Esophagus (tissue), 2 donors: ENCODE measurements at regions not wholly inside any gene's neighbourhood (a gene's known extent, or its start where the extent isn't known, plus 50 kb on each side); places are given as distances from the start of the nearest gene placed in this dataset.

ENCODE experiments used
- H3K27ac ChIP-seq, 2 donors: one replicate each; pipeline ENCODE4 v1.5.1; 2013; ENCODE audit warnings: low read depth in 2 of 2, mild to moderate bottlenecking in 2 of 2, inconsistent platforms in 1 of 2, low read length in 1 of 2, moderate library complexity in 1 of 2
- H3K27me3 ChIP-seq, 2 donors: one replicate each; pipeline ENCODE4 v1.6.1; 2013; ENCODE audit warnings: low read length in 2 of 2, control low read depth in 1 of 2, mild to moderate bottlenecking in 1 of 2; ENCODE audit not compliant: insufficient read depth in 2 of 2, control insufficient read depth in 1 of 2
- H3K36me3 ChIP-seq, 2 donors: one replicate each; pipeline ENCODE4 v1.6.1; 2013; ENCODE audit warnings: low read length in 1 of 2; ENCODE audit not compliant: control insufficient read depth in 2 of 2, insufficient read depth in 2 of 2
- H3K4me1 ChIP-seq, 2 donors: one replicate each; pipeline ENCODE4 v1.6.1; 2013; ENCODE audit warnings: low read length in 1 of 2; ENCODE audit not compliant: control insufficient read depth in 2 of 2, insufficient read depth in 2 of 2
- H3K4me3 ChIP-seq, 2 donors: one replicate each; pipeline ENCODE4 v1.5.1; 2013; ENCODE audit warnings: low read length in 2 of 2, mild to moderate bottlenecking in 2 of 2, low read depth in 1 of 2, moderate library complexity in 1 of 2
- H3K9me3 ChIP-seq, 2 donors: one replicate each; pipeline ENCODE4 v1.6.1; 2013; ENCODE audit warnings: mild to moderate bottlenecking in 2 of 2, low read depth in 1 of 2, low read length in 1 of 2, moderate library complexity in 1 of 2; ENCODE audit not compliant: control insufficient read depth in 2 of 2, insufficient read depth in 1 of 2
- WGBS, 2 donors: extraction: QIAGEN DNeasy Blood & Tissue Kit; methylation state at CpG; one replicate each; pipeline ENCODE4 v1.1.7; 2013; 5-methylcytosine and 5-hydroxymethylcytosine counted together
- donor health status: healthy with polysubstance abuse.
- donor health status: Bipolar disorder and iron deficiency.

GRCh38 chr5:96340357-96340756 is 92.7 kb downstream of the PCSK1 start:
- Histone ChIP-seq H3K9me3 (no peaks in the 10 kb centered on the region), H3K4me1 (no peaks in the 10 kb centered on the region), H3K4me3 (no peak overlapping the region), H3K36me3 (no peaks in the 10 kb centered on the region), H3K27ac (no peak overlapping the region), H3K27me3 (no peaks in the 10 kb centered on the region)
- 52 to 53% methylated on average over 5 of the region's 5 CpGs for WGBS, 2 donors

GRCh38 chr5:96339862-96340261 is 93.2 kb downstream of the PCSK1 start:
- Histone ChIP-seq H3K36me3 (no peaks in the 10 kb centered on the region), H3K27me3 (no peaks in the 10 kb centered on the region), H3K4me1 (no peaks in the 10 kb centered on the region), H3K4me3 (no peak overlapping the region), H3K27ac (no peak overlapping the region), H3K9me3 (no peaks in the 10 kb centered on the region)
- WGBS, 2 donors = 81 to 82% methylated on average over 3 of the region's 3 CpGs

- Histone ChIP-seq H3K4me1 (no peaks in the 10 kb centered on the region), H3K9me3 (no peaks in the 10 kb centered on the region), H3K27me3 (no peaks in the 10 kb centered on the region), H3K4me3 (no peak overlapping the region), H3K27ac (peak overlapping the region in 1 of 2 donors; percentile 33), H3K36me3 (no peaks in the 10 kb centered on the region)
- 51 to 57% methylated on average over 6 of the region's 6 CpGs for WGBS, 2 donors
Measured at GRCh38 chr5:96338624-96339415, 94.2 kb downstream of the PCSK1 start.

DNA sequence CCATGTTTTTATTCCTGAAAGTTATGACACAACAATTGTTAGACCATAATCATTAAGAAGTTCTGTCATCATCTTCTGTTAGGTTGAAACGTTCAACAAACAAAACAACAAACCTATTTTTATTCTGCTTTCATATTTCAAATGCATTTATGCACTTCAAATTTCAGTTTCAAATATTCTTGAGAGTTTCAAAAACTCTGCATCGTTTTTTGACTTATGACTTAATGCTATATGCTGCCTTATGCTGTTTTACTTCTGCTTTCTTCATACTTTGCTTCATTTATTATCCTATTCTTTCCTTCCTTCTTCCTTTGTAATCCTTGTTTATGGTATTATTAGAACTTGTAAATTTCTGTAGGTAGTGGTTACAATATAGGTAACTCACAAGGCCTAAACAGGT is 95.0 kb downstream of the PCSK1 start:
- no peaks in the 10 kb centered on the region for H3K4me1 ChIP-seq
- H3K4me3 ChIP-seq = no peak overlapping the region
- no peaks in the 10 kb centered on the region for H3K27me3 ChIP-seq
- H3K9me3 ChIP-seq = no peaks in the 10 kb centered on the region
- WGBS, 2 donors = 58 to 66% methylated on average over 2 of the region's 2 CpGs
- H3K27ac ChIP-seq = no peak overlapping the region
- no peaks in the 10 kb centered on the region for H3K36me3 ChIP-seq

GRCh38 chr5:96337048-96337781 is 95.8 kb downstream of the PCSK1 start:
- 82 to 87% methylated on average over 4 of the region's 4 CpGs for WGBS, 2 donors
- no peaks in the 10 kb centered on the region for H3K27me3 ChIP-seq
- no peaks in the 10 kb centered on the region for H3K9me3 ChIP-seq
- H3K36me3 ChIP-seq = no peaks in the 10 kb centered on the region
- no peak overlapping the region for H3K4me3 ChIP-seq
- H3K27ac ChIP-seq = no peak overlapping the region
- H3K4me1 ChIP-seq = peaks cover 0 to 4% of the 10 kb centered on the region in 2 donors

DNA sequence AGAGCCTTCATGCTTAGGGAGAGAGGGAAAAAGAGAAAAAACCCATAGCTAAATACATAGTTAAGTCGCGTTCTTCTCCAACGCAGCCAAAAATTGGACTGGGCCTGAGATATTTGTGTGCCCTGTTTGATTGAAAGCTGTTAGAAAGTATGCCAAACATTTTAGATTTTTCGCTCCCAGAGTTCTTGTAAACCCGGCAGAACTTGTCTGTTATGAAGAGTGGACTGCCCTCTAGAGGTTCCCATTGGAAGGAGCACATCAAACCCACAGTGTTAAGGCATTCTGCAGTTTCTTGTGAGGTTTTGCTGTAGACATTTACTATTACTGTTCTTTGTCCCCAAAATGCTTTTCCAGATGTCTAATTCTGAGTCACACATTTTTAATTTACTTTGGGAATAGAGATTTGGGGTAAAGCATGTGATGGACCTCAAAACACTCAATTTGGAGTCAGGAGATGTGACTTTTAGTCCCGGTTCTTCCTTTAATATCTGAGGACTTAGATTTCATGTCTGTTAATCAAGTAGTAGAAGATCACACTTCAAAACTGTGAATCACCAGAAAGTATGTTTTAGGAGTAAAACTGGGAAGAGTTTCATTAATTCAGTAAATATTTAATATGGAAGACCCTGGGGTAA is 96.6 kb downstream of the PCSK1 start:
- H3K27me3 ChIP-seq = no peaks in the 10 kb centered on the region
- H3K9me3 ChIP-seq = no peaks in the 10 kb centered on the region
- 21 to 22% methylated on average over 6 of the region's 6 CpGs for WGBS, 2 donors
- no peak overlapping the region for H3K4me3 ChIP-seq
- H3K27ac ChIP-seq = no peak overlapping the region
- peaks cover 0 to 4% of the 10 kb centered on the region in 2 donors for H3K4me1 ChIP-seq
- no peaks in the 10 kb centered on the region for H3K36me3 ChIP-seq

DNA sequence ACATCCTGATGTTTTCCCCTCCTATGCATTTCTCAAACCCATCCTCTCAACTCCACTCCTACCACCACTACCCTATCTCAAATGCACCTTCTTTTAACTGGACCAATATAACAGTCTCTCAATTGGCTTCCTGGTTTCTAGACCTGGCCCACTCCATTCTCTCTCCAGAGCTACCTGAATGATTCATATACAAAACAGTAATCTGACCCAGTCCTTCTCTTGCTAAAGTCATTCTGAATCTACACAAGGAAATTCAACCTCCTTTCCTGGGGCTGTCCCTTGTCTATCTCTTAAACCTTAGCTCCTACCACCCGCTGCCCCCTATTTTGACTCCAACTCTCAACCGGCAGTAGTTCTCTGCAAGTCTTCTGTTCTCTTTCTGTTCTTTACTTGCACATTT is 97.2 kb downstream of the PCSK1 start:
- no peaks in the 10 kb centered on the region for H3K36me3 ChIP-seq
- no peak overlapping the region for H3K4me3 ChIP-seq
- no peaks in the 10 kb centered on the region for H3K27me3 ChIP-seq
- H3K27ac ChIP-seq = no peak overlapping the region
- H3K4me1 ChIP-seq = peaks cover 0 to 4% of the 10 kb centered on the region in 2 donors
- no peaks in the 10 kb centered on the region for H3K9me3 ChIP-seq
- WGBS, 2 donors = 80 to 82% methylated on average over 2 of the region's 2 CpGs

DNA sequence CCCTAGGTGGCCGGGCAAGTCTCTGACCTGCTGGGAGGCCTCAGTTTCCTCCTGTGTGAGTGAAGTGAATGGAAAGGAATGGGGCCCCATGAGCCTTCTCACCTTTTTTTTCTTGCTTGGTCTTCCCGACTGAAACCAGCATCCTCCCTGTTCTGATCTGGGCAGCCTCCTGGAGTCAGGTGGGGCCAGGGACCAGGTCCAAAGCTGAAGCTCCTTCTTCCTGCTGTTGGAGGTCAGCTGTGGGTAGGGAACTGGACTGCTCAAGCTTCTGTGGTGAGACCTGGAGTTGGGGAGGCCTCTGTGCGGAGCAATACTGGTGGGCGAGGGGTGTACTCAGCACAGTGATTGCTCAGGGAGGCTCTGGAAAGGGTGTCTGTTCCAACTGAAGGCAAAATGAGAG is 99.7 kb downstream of the PCSK1 start:
- 84 to 87% methylated on average over 4 of the region's 4 CpGs for WGBS, 2 donors
- no peaks in the 10 kb centered on the region for H3K27me3 ChIP-seq
- no peaks in the 10 kb centered on the region for H3K9me3 ChIP-seq
- no peaks in the 10 kb centered on the region for H3K36me3 ChIP-seq
- H3K4me1 ChIP-seq = peaks cover 0 to 4% of the 10 kb centered on the region in 2 donors
- H3K27ac ChIP-seq = no peak overlapping the region
- no peak overlapping the region for H3K4me3 ChIP-seq

DNA sequence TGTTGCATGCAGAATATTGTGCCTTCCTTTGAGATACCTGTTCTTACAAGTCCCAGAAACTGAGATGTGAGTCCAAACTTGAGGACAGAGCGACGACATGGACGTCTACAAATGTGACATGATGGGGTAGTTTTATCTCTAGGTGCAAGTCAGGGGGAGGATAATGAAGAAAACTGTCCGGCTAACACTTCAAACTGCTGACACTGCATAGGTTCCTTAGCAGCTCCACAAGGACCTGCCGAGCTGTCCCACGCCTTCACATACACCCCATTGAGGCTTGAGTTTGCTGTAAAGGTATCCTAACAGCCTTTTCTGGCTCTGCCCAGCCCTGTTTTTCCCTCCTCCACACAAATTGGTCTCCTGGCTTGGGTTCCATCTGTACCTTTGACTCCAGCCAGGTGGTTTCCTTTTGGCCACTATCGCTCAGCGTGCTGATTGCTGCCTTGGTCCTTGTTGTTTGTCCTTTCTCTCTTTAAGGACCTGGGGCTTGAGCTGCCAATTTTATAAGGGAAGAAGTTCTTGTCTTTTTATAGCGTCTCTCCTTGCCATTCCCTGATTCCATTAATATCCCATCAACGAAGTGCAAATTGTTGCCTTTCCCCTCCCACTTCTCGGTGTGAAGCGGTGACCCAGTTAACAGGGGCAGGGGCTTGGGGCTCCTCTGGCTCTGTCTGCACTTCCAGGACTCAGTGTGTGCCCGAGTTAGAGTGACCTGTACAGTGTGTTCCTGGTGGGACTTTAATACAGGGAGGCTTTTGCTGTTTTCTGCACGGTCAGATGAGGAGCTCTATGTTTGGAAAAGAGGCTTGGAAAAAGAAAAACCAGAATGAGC is 100.3 kb downstream of the PCSK1 start:
- no peak overlapping the region for H3K4me3 ChIP-seq
- H3K4me1 ChIP-seq = peaks cover 0 to 4% of the 10 kb centered on the region in 2 donors
- no peaks in the 10 kb centered on the region for H3K27me3 ChIP-seq
- 72 to 89% methylated on average over 14 of the region's 14 CpGs for WGBS, 2 donors
- H3K36me3 ChIP-seq = no peaks in the 10 kb centered on the region
- peak overlapping the region in 1 of 2 donors; percentile 51 for H3K27ac ChIP-seq
- no peaks in the 10 kb centered on the region for H3K9me3 ChIP-seq
